HG03575 (cell line): ENCODE measurements at regions not wholly inside any gene's neighbourhood (a gene's known extent, or its start where the extent isn't known, plus 50 kb on each side); places are given as distances from the start of the nearest gene placed in this dataset.

ENCODE experiments used
- ATAC-seq: cut with Tn5 transposase; IDR thresholded peaks from one replicate; pipeline ENCODE4 v1.9.1; 2021; ENCODE audit not compliant: unreplicated experiment, insufficient number of reproducible peaks, low FRiP score; ENCODE audit errors: extremely low read depth

DNA sequence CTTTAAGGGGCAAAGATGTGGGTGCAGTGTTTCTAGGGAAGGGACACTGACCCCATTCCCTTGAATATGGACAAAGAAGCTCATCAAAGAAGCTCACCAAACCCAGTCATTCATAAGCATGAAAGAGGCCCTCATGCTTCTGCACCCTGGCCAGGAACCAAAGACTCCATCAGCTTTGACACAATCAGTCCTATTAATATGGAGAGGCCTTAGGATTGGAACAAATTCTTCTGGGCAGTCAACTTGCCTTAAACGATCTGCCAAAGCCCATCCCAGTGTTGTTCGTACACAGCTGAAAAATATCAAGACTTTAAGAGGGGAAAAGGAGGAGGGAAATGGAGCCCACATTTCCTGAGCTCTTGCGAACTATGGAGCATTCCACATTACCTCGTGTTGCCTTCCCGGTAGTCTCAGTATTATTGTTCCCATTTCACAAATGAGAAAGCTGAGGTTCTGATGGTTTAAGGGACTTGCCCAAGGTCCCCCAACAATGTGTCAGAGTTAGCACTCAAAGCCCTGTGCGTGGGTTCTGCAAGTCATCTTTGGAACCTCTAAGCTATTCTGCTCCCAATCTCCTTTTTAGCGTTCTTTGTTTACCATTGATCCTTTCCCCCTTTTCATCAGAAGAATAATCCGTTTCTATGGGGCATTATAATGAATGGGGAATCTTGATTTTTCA lies 161.9 kb downstream of the ZBTB18 start:
- no peak for ATAC-seq

DNA sequence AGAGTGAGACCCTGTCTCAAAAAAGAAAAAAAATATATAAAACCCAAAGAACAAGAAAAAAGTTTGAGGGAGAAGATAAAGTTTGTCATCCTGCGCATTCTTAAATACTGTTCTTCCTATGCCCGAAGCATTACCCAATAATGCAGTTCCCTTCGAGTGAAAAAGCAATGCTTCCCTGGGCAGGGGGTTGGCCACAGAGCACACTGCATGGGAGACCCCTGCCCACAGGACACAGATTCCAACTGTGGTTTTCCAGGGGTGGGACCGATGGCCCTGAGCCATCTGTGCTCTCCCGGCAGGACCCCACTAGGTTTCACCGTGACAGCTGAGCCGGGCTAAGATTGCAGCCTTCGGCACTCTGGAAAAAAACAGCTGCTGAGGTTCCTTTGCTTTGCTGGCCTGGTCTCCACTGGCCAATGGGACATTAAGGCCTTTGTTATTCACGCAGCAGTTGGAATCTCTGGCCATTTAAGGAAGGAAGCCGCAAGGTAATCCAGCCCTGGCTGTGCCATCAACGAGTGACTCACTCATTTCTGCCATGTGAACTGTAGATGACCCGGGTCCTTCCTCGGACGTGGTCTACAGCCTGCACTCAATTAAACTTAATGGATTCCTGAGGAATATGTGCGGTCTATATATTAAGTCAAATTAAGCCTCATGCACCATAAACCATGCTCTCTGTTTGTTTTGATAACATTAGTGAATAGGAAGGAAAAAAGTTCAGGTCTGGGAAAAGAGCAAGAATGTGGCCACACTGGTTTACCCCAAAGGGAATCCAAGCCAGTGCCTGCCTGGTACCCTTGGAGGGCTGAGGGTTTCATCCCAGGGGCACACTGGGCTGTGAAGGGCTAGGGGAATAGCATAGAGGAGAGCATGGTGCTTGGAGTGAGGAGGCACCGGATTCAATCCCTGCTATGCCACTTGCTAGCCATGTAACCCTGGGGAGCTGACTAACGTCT lies 163.2 kb downstream of the ZBTB18 start:
- no peak for ATAC-seq

DNA sequence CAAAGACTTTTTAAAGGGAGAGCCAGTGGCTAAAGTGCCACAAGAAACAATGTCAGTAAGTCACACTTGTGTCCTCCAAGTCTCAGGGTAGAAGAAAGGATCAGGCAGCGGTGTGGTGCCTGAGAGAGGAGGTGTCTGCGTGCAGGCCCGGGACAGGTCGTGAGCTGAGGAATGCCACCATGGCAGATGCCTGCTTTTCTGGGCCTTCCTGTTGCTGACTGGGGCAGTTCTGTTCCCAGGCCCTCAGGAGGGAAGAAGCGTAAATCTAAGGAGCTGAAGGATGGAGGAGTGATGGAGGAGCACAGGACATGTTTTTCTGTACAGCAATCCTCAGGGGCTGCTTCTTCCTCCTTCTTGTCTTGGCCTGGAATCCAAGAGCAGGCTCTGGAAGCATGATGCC lies 165.8 kb downstream of the ZBTB18 start:
- ATAC-seq = no peak

DNA sequence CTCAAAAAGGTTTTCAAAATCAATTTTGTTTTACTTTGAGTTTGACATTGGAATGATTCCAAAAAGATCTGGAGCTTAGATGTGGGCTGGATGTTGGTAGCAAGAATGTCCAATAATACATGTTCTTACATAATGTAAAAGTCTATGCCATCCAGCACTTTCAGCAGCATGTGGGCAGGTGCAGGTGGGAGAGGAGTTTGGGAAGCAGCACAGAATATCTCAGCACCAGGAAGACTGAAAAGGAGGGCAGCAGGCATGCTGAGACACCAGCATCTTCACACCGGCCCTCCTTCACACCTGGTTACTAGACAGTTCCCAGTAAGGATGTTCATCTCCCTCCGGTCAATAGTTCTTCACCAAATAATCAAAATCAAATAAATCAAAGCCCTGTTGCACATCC lies 166.6 kb downstream of the ZBTB18 start:
- ATAC-seq = no peak

DNA sequence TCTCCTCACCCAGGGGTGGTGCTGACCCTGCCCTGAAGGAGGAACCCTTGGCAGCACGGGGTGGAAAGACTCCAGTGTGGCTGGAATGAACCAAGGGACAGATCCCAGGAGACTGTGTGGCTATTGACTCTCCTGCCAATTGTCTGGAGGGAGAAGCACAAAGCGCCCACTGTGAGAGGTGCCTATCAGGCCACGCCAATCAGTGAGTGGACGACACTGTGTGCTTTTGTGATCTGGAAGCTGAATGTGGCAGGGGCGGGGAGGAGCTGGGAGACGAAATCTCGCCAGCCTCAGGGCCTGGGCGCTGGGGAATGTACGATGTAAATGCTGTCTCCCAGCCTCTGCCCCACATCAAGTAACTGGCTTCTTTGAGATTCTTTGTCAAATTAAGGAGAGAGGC lies 167.1 kb downstream of the ZBTB18 start:
- ATAC-seq = no peak

DNA sequence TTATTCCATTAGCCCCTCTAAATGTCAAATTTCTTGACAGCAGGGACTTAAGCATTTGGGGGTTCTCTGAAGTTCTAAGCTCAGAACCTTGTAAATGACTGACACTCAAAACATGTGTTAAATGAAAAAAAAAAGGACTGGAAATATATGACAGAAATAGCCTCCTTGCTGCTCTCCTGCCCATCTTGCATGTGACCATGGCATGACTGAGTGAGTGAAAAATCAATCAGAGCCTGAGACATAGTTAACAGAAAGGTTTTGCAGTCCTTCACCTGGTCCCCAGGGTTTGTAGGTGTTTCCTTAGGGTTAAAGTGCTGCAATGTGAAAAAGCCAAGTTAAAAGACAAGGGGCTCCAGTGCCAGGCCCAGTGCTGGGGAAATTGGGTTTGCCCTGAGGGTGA lies 168.1 kb downstream of the ZBTB18 start:
- ATAC-seq = no peak

DNA sequence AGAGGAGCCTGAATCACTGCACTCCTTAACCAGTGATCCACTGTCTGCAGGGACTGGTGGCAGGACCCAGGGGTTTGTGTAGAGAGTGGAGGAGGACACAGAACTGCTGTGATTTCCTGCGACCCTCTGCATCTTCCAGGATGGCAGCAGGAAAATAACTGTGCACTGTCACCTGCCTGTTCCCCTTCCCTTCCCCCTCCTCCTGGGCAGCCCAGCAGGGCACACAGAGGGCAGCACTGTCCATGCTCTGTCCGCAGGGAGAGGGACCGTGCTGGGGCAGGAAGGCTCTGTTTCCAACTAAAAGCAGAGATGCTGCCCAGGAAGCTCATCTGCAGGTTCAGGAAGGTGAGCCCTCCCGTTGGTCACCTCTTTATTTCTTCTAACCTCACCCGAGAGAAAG lies 168.7 kb downstream of the ZBTB18 start:
- ATAC-seq = no peak

DNA sequence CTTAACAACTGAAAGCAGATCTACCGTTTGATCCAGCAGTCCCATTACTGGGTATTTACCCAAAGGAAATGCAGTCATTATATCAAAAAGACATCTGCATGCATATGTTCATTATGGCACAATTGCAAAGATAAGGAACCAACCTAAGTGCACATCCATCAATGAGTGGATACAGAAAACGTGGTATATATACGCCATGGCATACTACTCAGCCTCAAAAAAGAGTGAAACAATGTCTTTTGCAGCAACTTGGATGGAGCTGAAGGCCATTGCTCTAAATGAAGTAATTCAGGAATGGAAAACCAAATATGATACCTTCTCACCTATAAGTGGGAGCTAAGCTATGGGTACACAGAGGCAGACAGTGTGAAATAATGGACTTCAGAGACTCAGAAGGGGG lies 169.3 kb downstream of the ZBTB18 start:
- ATAC-seq = no peak

DNA sequence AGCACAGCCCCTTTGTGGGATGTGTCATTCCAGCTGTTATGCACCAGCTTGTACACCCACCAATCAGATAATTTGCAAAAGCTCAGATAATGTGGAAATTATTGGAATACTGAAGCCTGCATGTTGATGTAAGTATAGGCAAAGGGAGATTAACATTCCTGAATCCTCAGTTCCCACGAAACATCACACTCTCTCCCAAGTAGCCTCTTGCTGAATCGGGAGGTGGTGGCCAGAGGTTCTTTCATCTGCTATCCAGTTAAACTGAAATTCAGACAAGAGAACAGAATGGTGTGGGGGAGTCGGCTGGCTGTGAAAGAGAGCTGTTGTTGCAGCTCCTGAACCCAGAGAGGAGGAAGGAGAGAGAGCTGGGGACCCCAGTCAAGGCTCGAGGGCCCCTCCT lies 170.9 kb downstream of the ZBTB18 start:
- no peak for ATAC-seq

DNA sequence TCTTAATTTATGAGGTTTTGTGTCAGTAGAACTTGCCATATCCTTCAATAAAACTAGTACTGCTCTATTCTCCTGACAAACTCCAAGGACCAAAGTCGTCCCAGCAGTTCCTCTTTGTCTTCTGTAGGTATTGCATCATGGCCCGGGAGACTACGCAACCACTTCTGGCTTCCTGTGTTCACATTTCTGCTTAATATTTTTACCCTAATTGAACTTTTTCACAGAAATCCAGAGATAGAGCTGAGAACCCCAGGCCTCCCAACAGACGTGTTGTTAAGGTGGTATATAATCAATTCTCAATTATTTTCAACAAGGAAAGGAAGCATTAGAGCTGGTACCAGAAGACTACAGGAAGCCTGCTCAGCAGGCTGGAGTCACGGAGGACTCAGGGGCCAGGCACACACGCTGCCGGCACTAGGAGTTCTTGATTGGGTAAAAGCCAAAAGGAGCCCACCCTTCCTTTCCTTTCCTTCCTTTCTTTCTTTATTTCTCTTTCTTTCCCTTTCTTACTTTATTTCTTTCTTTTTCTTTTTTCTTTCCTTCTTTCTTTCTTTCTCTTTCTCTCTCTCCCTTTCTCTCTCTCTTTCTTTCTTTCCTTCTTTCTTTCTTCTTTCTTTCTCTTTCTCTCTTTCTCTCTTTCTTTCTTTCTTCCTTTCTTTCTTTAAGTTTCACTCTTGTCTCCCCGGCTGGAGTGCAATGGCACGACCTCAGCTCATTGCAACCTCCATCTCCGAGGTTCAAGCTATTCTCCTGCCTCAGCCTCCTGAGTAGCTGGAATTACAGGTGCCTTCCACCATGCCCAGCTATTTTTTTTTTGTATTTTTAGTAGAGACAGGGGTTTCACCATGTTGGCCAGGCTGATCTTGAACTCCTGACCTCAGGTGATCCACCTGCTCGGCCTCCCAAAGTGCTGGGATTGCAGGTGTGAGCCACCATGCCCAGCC lies 173.7 kb downstream of the ZBTB18 start:
- no peak for ATAC-seq

DNA sequence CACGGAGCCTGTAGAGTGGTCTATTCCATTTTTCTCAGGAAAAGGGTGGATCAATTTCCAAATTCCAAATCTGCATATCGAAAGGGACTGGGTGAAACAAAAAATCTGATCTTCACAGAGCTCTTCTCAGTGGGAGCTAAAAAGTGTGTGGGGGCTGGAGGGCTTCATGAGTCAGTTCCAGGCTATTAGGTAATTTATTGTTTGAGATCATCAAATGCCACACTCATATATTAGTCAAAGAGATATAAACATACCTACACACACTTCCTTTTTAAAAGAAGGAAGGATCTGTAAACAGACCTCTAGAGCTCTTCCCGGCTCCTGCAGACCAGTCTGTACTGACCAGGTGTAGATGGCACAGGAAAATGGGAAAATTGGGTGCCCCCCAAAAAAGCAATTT lies 175.4 kb downstream of the ZBTB18 start:
- no peak for ATAC-seq

DNA sequence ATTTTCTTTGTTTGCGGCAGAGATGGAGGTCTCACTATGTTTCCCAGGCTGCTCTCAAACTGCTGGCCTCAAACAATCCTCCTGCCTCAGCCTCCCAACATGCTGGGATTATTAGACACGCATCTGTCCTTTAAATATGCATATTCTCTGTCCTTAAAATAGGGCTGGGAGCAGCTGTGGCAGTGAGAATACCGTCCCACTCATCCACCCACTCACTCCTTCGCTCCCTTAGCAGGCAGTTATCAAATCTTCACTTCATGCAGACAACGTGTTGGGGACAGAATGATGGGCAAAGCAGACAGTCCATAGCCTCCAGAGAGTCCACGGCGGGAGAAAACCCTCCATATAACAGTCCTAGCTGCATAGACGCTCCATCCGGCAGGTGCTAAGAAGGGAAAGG lies 179.4 kb downstream of the ZBTB18 start:
- ATAC-seq = no peak

DNA sequence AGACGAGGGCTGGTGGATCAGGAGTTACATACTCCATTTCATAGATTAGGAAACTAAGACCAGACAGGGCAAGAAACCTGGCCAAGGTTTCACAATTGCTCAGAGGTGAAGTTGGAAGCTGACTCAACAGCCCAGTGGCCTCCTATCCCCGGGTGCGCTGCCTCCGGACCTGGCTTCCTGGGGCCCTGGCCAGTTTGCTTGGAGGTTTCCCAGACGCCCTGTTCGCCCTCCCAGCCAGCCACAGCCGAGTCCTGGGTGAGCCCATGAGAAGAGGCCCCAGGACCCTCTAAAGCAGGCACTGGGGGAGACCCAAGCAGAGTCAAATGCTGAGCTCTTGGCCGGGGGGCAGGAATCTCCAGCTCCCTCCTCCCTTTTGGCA lies 180.1 kb downstream of the ZBTB18 start:
- no peak for ATAC-seq

DNA sequence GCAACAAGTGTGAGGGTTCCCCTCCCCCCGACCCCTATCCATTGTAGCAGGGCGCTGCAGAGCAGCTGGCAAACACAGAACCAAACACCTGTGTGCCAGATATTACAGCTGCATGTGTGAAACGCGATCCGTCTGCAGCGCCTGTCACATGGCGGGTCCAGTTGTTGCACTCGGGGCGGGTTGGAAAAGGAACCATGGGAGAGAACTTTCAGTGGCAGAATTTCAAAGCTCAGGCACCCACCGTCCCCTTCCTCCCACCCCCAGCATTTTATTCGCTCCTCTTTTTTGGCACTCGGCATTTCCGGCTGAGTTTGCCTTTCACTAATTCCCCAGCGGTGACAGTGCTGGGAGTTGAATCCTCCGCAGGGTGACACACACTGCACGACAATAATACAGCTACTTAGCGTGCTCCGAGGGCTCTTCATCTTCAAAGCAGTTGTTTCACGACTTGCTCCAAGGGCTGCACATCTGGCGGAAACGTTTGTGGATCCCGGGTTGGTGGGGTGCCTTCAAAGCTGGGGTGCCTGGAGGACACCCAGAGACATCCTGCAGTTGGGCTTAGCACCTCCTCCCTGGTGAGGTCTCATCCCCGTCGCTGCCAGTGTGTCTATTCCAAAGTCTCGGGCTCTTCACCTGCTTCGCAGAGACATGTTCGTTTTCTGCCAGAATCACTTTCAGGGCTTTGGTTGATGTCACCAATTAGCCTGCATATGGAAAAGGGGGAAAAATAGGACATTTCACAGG lies 180.7 kb downstream of the ZBTB18 start:
- no peak for ATAC-seq

DNA sequence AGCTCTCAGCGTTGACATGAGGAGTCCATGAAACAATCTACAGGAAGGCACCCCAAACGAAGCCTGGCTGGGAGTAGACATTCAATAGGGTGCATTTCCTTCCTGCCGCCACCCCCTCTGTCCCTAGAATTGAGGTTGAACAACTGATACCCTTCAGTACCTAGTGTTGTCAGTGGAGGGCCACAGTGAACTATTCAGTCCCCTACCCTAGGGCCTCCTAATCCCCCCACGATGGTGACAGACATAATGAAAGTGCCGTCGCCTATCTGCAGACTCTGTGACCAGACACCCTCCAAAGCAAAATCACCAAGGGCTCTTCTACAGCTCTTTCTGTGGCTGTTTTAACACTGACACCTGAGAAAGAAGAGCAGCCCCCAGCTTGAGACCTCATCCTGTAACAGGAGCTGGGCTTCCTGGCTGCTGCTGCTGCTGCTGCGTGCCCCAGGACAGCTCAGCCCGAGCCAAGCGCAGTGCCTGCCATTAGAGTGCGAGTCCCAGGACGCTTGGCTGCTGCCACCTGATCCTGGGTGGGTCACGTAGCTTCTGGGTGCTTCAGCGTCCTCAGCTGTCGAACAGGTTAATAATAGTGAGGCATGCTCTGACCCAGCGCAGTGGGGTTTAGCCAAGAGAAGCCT lies 183.0 kb downstream of the ZBTB18 start:
- ATAC-seq = no peak

DNA sequence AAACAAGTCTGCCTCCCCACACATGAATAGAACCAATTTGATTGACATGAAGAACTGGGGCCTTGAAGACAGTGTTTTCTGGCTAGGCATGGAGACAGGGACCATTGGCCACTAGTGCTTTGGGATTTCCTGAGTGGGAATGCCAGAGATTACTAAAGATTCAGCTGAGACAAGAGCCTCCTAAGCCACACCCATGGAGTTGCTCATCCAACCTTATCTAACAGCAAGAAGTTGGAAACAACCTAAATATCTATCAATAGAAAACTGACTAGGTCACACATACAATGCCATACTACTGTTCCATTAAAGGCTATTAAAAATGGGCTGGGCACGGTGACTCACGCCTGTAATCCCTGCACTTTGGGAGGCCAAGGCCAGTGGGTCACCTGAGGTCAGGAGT lies 184.1 kb downstream of the ZBTB18 start:
- no peak for ATAC-seq

DNA sequence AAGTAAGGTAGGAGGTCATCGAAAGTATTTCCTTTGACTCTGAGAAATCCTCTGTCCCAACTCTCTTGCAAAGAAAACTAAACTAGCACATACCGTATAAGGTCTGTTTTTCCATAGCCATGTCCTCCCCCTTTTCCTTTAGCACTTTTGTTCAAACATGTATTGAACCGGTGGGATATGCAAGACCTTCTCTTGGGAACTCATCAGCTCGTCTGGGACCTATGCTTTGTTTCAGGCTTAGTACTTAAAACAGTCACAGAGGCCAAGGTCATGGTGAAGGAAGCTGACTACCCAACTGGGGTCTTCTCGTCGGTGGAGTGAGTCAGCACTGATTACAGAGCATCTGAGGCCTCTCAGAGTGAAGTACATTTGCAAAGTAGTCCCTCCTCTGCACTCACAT lies 185.0 kb downstream of the ZBTB18 start:
- no peak for ATAC-seq

DNA sequence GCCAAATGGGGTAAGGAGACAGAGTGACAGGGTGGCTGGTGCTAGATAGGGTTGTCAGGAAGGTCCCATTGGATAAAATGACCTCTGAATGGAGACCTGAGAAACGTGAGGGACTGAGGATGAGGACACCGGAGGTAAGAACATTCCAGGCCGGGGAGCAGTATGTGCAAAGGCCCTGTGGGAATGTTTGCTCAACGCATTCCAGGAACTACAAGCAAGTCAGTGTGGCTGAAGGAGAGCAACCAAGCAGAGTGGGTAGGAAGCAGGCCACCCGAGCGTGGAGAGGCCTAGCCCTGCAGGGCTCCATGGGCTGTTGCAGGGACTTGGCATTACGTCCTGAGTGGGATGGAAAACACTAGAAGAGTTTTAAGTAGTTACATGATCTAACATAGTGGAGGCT lies 185.6 kb downstream of the ZBTB18 start:
- ATAC-seq = no peak
